DOHH2 (cell line): ENCODE measurements at regions not wholly inside any gene's neighbourhood (a gene's known extent, or its start where the extent isn't known, plus 50 kb on each side); places are given as distances from the start of the nearest gene placed in this dataset.

Source experiments
- H3F3A ChIP-seq: fragments of 200-600 bp; sonication (generic), shearing (Covaris generic); 2 replicates; pipeline ENCODE4 v1.6.0; 2016; ENCODE audit warnings: antibody characterized with exemption, mild to moderate bottlenecking; ENCODE audit not compliant: control insufficient read depth, insufficient read depth
- H3K27ac ChIP-seq: fragments of 200-600 bp; sonication (generic); 2 replicates; pipeline ENCODE4 v1.5.1; 2014; ENCODE audit warnings: low read depth, mild to moderate bottlenecking, low read length, moderate library complexity
- H3K27me3 ChIP-seq: fragments of 200-600 bp; sonication (generic); 2 replicates; pipeline ENCODE4 v1.6.1; 2014; ENCODE audit warnings: mild to moderate bottlenecking, low read length, mixed read lengths; ENCODE audit not compliant: control insufficient read depth
- H3K36me3 ChIP-seq: fragments of 200-600 bp; sonication (generic); 2 replicates; pipeline ENCODE4 v1.6.1; 2014; ENCODE audit warnings: mild to moderate bottlenecking, low read length, moderate library complexity, mixed read lengths; ENCODE audit not compliant: control insufficient read depth
- H3K4me1 ChIP-seq: fragments of 200-600 bp; sonication (generic); 2 replicates; pipeline ENCODE4 v1.6.1; 2014; ENCODE audit warnings: mild to moderate bottlenecking, low read length, mixed read lengths; ENCODE audit not compliant: control insufficient read depth
- H3K4me2 ChIP-seq: fragments of 200-600 bp; sonication (generic); 2 replicates; pipeline ENCODE4 v1.6.0; 2014; ENCODE audit warnings: mild to moderate bottlenecking, low read length, moderate library complexity
- H3K4me3 ChIP-seq: fragments of 200-600 bp; sonication (generic); 2 replicates; pipeline ENCODE4 v1.5.1; 2014; ENCODE audit warnings: mild to moderate bottlenecking, low read length, mixed read lengths
- H3K79me2 ChIP-seq: fragments of 200-600 bp; sonication (generic); 2 replicates; pipeline ENCODE4 v1.6.1; 2014; ENCODE audit warnings: mild to moderate bottlenecking, low read length, mixed read lengths; ENCODE audit not compliant: control insufficient read depth
- H3K9me2 ChIP-seq: fragments of 200-600 bp; sonication (generic); replicated peaks from 2 replicates; pipeline ENCODE4 v1.6.1; 2014; ENCODE audit warnings: mild to moderate bottlenecking, low read length, mixed read lengths; ENCODE audit not compliant: control insufficient read depth
- H3K9me3 ChIP-seq: fragments of 200-600 bp; sonication (generic); 2 replicates; pipeline ENCODE4 v1.6.1; 2014; ENCODE audit warnings: antibody characterized with exemption, low read length, mixed read lengths; ENCODE audit not compliant: control insufficient read depth, insufficient read depth
- H4K20me1 ChIP-seq: fragments of 200-600 bp; sonication (generic); 2 replicates; pipeline ENCODE4 v1.6.0; 2014; ENCODE audit warnings: low read depth, mild to moderate bottlenecking, antibody characterized with exemption, low read length, moderate library complexity; ENCODE audit not compliant: control insufficient read depth, insufficient read depth
- CTCF ChIP-seq: fragments of 200-600 bp; sonication (generic); IDR thresholded peaks from one replicate; pipeline ENCODE4 v1.5.1; 2014; ENCODE audit warnings: antibody characterized with exemption, mild to moderate bottlenecking, low read depth, low read length; ENCODE audit not compliant: poor library complexity, severe bottlenecking
- EZH2phosphoT487 ChIP-seq: fragments of 200-600 bp; sonication (generic); IDR thresholded peaks from 2 replicates; pipeline ENCODE4 v1.6.1; 2017; ENCODE audit warnings: borderline replicate concordance, mild to moderate bottlenecking, antibody characterized with exemption, low read length, moderate library complexity, mixed read lengths

GRCh38 chr18:1006304-1006703 is 101.6 kb downstream of the ADCYAP1 start:
- H3K9me3 ChIP-seq: no peaks in the 10 kb centered on the region
- H3K27ac ChIP-seq: no peak overlapping the region
- H3K79me2 ChIP-seq: no peaks in the 10 kb centered on the region
- H3F3A ChIP-seq: no peaks in the 10 kb centered on the region
- H3K27me3 ChIP-seq: no peaks in the 10 kb centered on the region
- no peak overlapping the region for H3K4me3 ChIP-seq
- no peak overlapping the region for H3K4me2 ChIP-seq
- no peak for TF ChIP-seq EZH2phosphoT487
- no peak for TF ChIP-seq CTCF
- no peaks in the 10 kb centered on the region for H4K20me1 ChIP-seq
- no peaks in the 10 kb centered on the region for H3K4me1 ChIP-seq
- no peaks in the 10 kb centered on the region for H3K36me3 ChIP-seq
- H3K9me2 ChIP-seq: no peaks in the 10 kb centered on the region

GRCh38 chr18:1006965-1007364 is 102.3 kb downstream of the ADCYAP1 start:
- Histone ChIP-seq H3K4me3 (no peak overlapping the region), H3K9me3 (no peaks in the 10 kb centered on the region), H3K36me3 (no peaks in the 10 kb centered on the region), H3K27ac (no peak overlapping the region), H3K4me1 (no peaks in the 10 kb centered on the region), H3K4me2 (no peak overlapping the region), H3F3A (no peaks in the 10 kb centered on the region), H4K20me1 (no peaks in the 10 kb centered on the region), H3K79me2 (no peaks in the 10 kb centered on the region), H3K9me2 (no peaks in the 10 kb centered on the region), H3K27me3 (no peaks in the 10 kb centered on the region)
- TF ChIP-seq EZH2phosphoT487 (no peak), CTCF (no peak)

- no peak for TF ChIP-seq CTCF
- TF ChIP-seq EZH2phosphoT487: no peak
- Histone ChIP-seq H3K4me2 (no peak overlapping the region), H4K20me1 (no peaks in the 10 kb centered on the region), H3K4me3 (no peak overlapping the region), H3K9me3 (no peaks in the 10 kb centered on the region), H3F3A (no peaks in the 10 kb centered on the region), H3K27me3 (no peaks in the 10 kb centered on the region), H3K36me3 (no peaks in the 10 kb centered on the region), H3K9me2 (no peaks in the 10 kb centered on the region), H3K79me2 (no peaks in the 10 kb centered on the region), H3K27ac (no peak overlapping the region), H3K4me1 (no peaks in the 10 kb centered on the region)
Measured at GRCh38 chr18:1011349-1011748, 106.7 kb downstream of the ADCYAP1 start.

- no peak overlapping the region for H3K27ac ChIP-seq
- H3K79me2 ChIP-seq: no peaks in the 10 kb centered on the region
- H3K27me3 ChIP-seq: no peaks in the 10 kb centered on the region
- H3K9me2 ChIP-seq: no peaks in the 10 kb centered on the region
- no peaks in the 10 kb centered on the region for H3K4me1 ChIP-seq
- no peaks in the 10 kb centered on the region for H3K9me3 ChIP-seq
- no peak overlapping the region for H3K4me3 ChIP-seq
- H4K20me1 ChIP-seq: no peaks in the 10 kb centered on the region
- no peaks in the 10 kb centered on the region for H3K36me3 ChIP-seq
- TF ChIP-seq CTCF (no peak), EZH2phosphoT487 (no peak)
- no peaks in the 10 kb centered on the region for H3F3A ChIP-seq
- no peak overlapping the region for H3K4me2 ChIP-seq
Measured at GRCh38 chr18:1012775-1013174, 108.1 kb downstream of the ADCYAP1 start.
